HG03565 (cell line): ENCODE measurements at regions not wholly inside any gene's neighbourhood (a gene's known extent, or its start where the extent isn't known, plus 50 kb on each side); places are given as distances from the start of the nearest gene placed in this dataset.
"Not testable (repeated sequence)": the region's sequence is repeated elsewhere in the genome, so short reads cannot be mapped to it uniquely, and the experiment has no call there.

Experiments
- ATAC-seq: cut with Tn5 transposase; IDR thresholded peaks from one replicate; pipeline ENCODE4 v1.9.1; 2021; ENCODE audit warnings: mild to moderate bottlenecking, moderate library complexity; ENCODE audit not compliant: unreplicated experiment

- ATAC-seq, result no peak
Measured at GRCh38 chr18:995629-996028, 91.0 kb downstream of the ADCYAP1 start.

- ATAC-seq, result no peak
Measured at GRCh38 chr18:997499-997898, 92.8 kb downstream of the ADCYAP1 start.

GRCh38 chr18:998936-999335, 94.3 kb downstream of the ADCYAP1 start:
- ATAC-seq, result no peak

- ATAC-seq, result no peak
Measured at GRCh38 chr18:1002653-1003178, 98.0 kb downstream of the ADCYAP1 start.

GRCh38 chr18:1003499-1003898, 98.8 kb downstream of the ADCYAP1 start:
- ATAC-seq, result no peak

GRCh38 chr18:1006304-1006703, 101.6 kb downstream of the ADCYAP1 start:
- no peak for ATAC-seq

- no peak for ATAC-seq
Measured at GRCh38 chr18:1006965-1007364, 102.3 kb downstream of the ADCYAP1 start.

GRCh38 chr18:1011349-1011748, 106.7 kb downstream of the ADCYAP1 start:
- ATAC-seq, result no peak

- ATAC-seq, result no peak
Measured at GRCh38 chr18:1012775-1013174, 108.1 kb downstream of the ADCYAP1 start.

- ATAC-seq, result no peak
Measured at GRCh38 chr18:1013951-1014350, 109.3 kb downstream of the ADCYAP1 start.

GRCh38 chr18:1014509-1014908, 109.8 kb downstream of the ADCYAP1 start:
- ATAC-seq, result no peak

GRCh38 chr18:1014951-1015624, 110.4 kb downstream of the ADCYAP1 start:
- no peak for ATAC-seq

- ATAC-seq, result no peak
Measured at GRCh38 chr18:1015777-1016176, 111.1 kb downstream of the ADCYAP1 start.

GRCh38 chr18:1017227-1018058, 112.8 kb downstream of the ADCYAP1 start:
- no peak for ATAC-seq

- no peak for ATAC-seq
Measured at GRCh38 chr18:1018181-1018681, 113.6 kb downstream of the ADCYAP1 start.

- no peak for ATAC-seq
Measured at GRCh38 chr18:1019191-1019590, 114.5 kb downstream of the ADCYAP1 start.

GRCh38 chr18:1020731-1021344, 116.2 kb downstream of the ADCYAP1 start:
- ATAC-seq, result no peak

GRCh38 chr18:1026930-1027329, 122.3 kb downstream of the ADCYAP1 start:
- no peak for ATAC-seq

GRCh38 chr18:1033092-1033491, 128.4 kb downstream of the ADCYAP1 start:
- ATAC-seq, result not testable (repeated sequence)

GRCh38 chr18:1034971-1035370, 130.3 kb downstream of the ADCYAP1 start:
- no peak for ATAC-seq

- no peak for ATAC-seq
Measured at GRCh38 chr18:1036926-1037325, 132.3 kb downstream of the ADCYAP1 start.
